GM19397 (cell line): ENCODE measurements at regions not wholly inside any gene's neighbourhood (a gene's known extent, or its start where the extent isn't known, plus 50 kb on each side); places are given as distances from the start of the nearest gene placed in this dataset.
"Not testable (repeated sequence)": the region's sequence is repeated elsewhere in the genome, so short reads cannot be mapped to it uniquely, and the experiment has no call there.

Source experiments
- ATAC-seq: cut with Tn5 transposase; IDR thresholded peaks from one replicate; pipeline ENCODE4 v1.9.1; 2021; ENCODE audit warnings: mild to moderate bottlenecking, moderate library complexity; ENCODE audit not compliant: unreplicated experiment

DNA sequence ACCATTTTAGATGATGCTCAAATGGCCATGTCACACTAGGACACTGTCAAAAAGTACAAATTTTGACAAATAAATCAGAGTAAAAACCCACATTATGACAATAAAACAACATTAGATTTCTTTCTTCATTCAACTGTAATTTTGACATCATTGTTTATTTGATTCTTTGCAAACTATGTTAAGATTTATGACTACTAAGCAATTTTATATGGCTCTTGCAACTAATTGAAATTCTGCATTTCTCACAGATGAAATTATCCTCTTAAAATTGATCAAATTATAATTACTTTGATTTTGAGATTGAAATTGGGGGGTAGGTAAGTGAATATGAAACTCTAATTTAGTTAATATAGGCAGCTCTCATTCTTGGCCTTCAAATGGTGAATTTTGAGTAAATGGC, 59.8 kb downstream of the ATOH1 start:
- no peak for ATAC-seq

DNA sequence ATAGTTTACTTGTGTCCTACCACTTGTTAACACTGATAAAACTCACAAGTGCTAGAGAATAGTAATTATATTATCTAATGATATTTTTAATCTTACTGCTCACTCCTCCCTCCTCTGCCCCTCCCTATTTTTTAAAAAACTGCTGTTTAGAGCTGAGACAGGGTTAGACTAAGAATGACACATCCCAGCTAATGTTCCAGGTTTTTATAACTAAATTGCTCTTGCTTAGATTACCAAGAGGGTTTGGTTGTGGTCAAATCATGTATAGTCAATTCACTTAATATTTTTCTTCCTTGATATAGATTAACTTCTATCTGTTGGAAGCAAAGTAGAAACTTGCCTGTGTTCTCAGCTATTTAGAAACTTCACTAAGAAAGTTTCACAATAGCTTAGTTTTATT, 60.2 kb downstream of the ATOH1 start:
- no peak for ATAC-seq

DNA sequence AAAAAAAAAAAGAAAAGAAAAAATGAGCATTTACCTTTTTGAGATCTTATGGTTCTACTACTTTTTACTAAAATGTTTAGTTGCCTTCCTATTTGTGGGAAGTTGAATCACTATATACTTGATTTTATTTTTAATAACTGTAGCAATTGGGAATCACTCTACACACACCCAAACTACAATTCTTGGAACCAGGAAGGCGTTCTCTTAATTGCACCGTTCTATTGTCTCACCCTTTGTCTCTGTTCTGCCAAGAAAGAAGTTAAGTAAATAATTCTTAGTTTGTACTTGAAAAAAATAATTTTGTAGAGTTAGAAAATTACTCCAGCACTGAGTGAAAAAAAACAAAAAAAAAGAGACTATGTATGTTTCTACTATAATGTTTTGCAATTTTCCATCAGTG, 62.7 kb downstream of the ATOH1 start:
- ATAC-seq, result no peak

DNA sequence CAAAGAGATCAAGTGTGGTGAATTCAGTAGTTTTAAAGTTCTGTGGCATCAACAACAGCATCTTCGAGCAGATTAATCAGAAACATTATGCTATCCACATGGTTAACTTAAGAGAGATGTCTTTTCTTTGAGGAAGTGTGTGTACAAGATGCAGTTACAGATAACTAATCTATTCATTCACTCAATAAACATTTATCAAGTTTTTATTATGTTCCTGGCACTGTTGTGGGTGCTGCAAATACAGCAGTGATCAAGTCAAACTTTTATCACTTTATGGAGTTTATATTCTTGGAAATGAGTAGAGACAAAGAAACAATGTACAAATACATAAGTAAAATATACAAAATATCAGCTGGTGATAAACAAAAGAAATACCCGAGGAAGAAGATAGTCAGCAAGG, 66.4 kb downstream of the ATOH1 start:
- no peak for ATAC-seq

DNA sequence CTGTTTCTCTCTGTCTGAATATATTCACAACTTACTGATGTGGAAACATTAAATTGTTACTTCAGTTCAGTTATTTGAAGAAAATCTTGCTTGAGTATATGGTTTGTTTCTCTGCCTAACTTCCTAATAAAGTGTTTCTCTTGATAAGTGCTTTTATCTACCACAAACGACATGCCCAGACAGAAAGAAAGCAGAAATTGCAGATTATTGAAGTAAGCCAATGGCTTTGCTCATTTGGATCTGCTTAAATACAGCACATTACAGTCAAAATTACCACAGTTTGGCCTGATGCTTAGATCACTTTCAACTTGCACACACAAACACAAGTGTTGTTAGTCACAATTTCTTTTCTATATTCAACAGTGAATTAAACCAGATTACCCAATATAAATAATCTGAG, 68.0 kb downstream of the ATOH1 start:
- ATAC-seq, result no peak

DNA sequence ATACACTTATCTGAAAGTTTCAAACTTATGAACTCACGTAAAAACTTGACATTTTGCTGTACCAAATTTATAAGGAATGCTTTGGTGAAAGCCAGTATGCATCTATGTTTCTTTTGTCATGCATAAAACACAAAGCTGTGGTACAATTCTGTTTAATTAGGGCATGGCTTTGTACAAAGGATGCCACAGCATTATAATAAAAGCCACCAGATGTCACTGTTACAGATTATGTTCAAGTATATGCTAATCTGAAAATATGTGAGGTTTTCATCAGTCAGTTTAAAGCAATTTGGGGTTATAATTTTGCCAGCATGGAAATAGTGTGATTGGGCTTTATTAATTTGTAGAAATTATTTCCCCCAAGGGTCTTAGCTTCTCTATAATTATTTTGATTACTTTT, 69.0 kb downstream of the ATOH1 start:
- ATAC-seq, result no peak

DNA sequence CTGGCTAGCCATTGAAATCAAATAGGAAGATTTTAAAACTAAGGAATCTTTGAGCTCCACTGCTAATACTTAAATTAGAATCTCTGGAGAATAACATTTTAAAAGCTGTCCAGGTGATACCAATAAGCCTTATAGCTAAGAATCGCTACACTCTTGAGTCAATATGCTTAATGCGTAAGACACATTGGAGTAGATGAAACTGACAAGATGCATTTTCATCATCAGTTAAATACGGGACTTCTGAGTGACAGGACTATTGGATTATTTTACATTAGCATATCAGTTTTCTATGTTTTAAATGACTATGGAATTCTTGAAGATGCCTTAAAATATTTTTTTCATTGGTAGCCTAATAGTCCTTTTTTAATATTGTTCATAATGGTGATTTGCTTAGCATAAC, 80.2 kb downstream of the ATOH1 start:
- ATAC-seq, result no peak

DNA sequence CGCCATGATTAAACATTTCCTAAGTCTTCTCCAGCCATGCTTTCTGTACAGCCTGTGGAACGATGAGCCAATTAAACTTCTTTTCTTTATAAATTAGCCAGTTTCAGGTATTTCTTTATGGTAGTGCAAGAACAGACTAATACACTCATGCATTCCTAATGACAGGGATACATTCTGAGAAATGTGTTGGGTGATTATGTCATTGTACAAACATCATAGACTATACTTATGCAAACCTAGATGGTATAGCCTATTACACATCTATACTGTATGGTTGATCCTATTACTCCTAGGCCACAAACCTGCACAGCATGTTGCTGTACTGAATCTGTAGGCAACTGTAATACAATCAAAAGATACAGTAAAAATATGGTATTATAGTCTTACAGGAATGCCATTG, 83.1 kb downstream of the ATOH1 start:
- ATAC-seq, result no peak

DNA sequence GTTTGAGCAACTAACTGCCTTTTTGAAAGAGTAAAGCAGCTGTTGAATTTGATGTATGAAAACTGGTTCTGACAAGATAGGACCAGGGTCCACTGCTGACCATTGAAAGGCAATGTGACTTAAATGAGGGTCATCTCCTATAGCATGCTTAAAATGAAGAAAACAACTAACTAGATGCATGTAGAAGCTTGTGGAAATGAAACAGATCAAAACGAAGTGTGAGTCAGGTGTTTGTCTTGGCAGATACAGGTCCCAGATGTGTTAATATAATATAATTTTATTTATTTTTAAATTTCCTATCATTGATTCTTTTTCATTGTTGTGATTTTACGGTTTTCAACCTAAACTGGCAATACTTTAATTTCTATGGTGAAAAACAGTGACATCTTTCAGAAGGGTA, 83.6 kb downstream of the ATOH1 start:
- ATAC-seq, result no peak

DNA sequence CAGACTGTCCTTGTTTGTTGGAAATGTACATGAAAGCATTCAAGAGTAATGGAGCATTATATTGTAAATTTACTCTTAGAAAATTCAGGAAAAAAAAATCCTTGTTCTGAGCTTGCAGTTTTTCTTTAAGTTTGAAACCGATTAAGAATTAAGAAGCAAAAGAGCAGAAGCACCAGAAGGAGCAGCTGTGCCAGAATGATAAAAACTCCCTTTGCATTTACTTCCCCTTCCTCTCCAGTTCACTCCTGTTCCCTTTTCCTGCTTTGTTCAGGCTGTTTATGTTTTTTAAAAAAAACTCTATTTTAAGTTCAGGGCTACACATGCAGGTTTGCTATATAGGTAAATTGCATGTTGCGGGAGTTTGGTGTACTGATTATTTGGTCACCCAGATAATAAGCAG, 90.3 kb downstream of the ATOH1 start:
- ATAC-seq, result no peak

DNA sequence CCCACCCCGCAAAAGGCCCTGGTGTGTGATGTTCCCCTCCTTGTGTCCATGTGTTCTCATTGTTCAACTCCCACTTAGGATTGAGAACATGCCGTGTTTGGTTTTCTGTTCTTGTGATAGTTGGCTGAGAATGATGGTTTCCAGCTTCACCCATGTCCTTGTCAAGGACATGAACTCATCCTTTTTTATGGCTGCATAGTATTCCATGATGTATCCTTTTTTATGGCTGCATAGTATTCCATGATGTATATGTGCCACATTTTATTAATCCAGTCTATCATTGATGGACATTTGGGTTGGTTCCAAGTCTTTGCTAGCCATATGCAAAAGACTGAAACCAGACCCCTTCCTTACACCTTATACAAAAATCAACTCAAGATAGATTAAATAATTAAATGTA, 95.0 kb downstream of the ATOH1 start:
- not testable (repeated sequence) for ATAC-seq

DNA sequence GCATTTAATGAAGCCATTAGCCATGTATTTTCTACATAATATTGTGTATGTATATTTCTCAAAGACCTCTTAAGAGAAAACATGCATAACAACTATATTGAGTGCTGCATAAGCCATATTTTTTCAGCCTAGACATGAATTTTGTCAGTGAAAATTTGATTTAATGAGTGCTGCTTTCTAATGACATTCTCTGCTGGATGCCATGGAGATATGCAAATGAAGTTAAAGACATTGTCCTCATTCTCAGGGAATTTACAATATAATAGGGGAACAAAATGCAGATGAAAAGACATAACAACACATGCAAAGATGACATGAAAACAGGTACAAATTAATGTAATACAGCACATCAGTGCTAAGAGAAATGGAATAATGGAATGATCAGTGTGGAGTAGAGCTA, 118.7 kb downstream of the ATOH1 start:
- no peak for ATAC-seq

DNA sequence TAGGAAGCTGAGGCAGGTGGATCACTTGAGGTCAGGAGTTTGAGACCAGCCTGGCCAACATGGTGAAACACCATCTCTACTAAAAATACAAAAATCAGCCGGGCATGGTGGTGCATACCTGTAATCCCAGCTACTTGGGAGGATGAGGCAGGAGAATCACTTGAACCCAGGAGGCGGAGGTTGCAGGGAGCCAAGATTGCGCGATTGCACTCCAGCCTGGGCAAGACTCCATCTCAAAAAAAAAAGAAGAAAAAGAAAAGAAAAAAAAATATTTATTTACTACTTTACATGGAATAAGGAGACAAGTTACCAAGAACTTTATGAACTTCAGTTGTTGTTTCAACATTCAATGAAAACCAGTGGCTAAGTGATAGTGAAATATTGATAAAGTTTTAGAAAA, 121.7 kb downstream of the ATOH1 start:
- ATAC-seq, result not testable (repeated sequence)

DNA sequence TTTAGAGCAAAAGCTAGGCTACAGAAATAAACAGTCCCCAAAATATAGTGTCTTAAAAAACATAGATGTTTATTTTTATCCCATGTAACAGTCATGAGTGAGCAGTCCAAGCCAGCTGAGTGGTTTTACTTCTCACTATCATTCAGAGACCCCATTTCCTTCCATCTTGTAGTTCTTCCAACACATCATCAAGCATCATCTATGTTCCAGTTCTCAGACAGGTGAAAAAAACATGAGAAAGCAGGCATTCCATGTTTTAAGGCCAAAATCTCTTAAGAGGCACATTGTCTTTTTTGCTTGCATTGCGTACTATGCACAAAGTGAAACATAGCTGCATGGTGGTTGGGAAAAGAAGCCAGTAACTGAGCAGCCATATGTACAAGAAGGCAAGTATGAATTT, 128.6 kb downstream of the ATOH1 start:
- ATAC-seq, result no peak

DNA sequence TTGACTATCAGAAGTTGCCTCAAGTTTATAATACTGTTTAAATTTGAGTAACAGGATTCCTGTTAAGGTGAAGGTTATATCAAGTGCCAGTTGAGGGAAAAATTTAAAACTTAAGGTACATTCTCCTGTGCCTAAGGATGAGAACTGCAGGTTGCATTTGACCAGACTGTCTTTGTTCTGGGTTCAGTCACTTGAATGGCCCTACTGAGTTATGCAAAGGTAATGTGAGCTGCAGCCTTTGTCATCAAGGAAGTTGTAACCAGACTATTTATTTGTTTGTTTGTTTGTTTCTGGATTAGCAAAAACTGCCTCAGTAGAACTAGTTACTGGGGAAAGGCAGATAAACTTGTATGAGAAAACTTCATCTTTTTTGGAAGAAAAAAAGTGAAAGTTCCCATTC, 131.9 kb downstream of the ATOH1 start:
- ATAC-seq, result no peak

DNA sequence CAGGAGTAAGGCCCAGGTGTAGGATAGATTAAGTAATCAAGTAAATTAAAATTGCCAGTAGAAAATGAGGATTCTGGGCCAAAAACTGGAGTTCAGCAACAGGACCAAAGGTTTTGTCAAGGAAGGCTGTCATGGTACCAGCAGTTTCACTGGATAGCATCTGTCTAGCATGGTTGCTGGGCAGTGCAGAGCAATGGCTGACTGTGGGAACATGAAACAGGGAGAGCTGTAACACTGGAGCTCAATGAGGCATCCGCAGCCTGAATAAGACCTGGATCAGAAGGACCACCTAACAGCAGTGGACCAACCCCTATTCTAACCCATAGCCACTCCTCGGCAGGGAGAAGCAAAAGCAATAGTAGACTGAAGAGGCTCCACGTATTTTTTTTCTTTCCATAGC, 132.4 kb downstream of the ATOH1 start:
- ATAC-seq, result no peak

DNA sequence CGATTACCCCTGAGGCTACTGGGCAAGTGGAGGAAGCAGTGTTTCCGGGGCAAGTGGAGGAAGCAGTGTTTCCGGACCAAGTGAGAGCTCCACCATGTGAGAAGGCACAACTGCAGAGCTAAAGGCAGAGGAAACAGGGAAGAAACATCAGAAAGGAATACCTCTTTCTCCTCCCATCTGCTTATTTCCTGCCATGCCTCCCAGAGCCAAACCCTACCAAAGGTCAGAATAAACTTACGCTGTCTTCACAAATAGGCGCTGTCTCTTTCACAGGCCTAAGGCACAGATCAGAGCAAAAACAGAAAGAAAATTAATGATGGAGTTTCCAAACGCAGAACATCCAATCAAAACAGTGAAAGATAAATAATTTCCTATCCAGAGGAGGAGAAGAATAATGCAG, 153.0 kb downstream of the ATOH1 start:
- ATAC-seq, result no peak

DNA sequence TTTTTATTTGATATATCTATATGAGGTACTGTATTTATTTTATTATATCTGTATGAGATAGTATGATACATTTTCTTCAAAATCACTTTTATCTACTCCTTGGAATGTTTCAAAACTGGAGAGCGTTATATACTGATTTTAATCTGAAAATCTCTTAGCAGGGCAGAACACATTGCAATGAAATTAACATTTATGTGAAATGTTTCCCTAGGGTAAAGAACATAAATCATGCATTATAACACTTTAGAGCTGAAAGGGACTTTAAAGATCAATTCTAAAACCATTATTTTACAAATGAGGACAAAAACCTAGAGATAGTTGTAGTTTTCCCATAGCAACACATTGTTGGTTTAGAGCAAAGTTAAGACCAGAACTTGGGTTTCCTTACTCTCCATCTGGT, 153.7 kb downstream of the ATOH1 start:
- ATAC-seq, result no peak

DNA sequence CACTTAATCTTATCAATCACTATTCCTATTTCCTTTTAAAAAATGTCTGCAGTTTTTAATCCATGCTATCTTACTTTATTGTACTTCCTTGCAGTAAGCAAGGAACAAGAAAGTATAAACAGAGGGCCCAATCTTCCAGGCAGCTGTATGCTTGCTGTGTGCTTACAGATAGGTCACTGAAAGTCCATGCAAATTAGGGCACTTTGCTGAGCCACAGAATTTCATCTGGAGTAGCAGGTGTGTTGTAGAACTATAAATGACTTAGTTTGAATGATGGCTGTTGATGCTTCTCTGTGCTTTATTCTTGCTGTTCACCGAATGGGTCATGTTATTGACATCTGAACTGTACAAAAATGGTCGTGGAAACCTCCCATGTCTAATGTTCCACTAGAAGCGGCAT, 154.6 kb downstream of the ATOH1 start:
- peak; percentile 99 for ATAC-seq

DNA sequence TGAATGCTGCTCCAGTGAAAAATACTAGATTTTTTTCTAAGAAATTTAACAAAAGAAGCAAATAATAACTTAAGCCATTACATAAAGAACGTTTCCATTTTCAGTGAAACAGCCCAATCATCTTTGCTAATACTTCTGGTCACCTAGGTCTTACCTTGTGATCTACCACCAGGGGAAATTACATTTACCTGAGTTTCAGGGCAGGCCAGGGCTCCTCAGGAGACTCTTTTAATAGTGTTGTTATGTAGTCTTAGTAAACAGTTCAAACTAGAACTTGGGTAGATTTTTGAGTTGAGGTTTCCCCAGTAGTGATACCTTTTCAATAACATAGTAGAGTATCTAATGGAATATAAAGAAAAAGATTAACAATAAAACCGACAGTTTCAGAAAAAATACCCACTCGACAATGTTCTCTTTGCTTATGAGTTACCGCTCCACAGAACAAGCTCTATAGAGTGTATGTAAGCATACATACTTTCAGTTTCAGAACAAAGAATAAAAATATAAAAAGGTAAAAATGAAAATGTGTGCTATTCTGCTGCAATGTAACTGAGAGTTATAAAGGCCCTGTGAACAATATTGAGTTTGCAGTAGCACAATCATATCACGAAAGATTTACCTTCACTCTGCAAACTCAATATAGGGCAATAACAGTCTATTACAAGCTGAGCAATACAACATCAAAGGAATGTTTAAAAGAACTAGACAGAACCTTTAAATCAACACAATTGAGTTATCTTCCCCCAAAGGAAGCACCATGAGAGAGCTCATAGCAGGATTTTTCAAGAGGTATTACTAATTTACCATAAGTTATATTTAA, 165.8 kb downstream of the ATOH1 start:
- ATAC-seq, result no peak

DNA sequence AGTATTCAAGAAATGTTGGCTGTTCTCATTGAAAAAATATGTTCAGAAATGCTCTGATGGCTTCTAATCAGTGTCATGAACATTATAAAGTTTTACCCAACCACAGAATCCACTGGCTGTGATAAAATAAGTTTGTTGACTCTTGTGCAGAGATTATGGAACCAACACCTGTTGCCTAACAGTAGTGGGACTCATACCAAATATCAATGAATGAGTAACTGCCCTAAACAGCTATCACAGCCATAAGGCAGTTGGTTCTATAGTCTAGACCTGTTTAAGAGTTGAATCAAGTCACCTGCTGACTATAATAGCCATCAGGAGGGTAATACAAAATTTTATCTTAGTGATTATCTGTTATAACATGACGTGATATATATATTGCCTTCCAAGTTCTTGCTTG, 168.3 kb downstream of the ATOH1 start:
- no peak for ATAC-seq

DNA sequence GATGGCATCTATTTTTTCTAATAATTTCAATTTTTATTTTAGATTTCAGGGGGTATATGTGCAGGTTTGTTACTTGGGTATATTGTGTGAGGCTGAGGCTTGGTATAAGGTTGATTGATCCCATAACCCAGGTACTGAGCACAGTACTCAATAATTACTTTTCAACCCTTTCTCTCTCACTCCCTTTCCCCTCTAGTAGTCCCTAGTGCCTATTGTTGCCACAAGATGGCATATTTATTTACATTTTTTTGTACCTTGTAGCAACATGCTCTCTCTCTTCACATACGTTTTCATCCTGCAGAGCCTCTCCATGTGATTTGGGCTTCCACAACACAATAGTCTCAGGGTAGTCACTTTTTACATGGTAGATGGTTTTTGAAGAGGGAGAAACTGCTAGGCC, 172.0 kb downstream of the ATOH1 start:
- no peak for ATAC-seq

DNA sequence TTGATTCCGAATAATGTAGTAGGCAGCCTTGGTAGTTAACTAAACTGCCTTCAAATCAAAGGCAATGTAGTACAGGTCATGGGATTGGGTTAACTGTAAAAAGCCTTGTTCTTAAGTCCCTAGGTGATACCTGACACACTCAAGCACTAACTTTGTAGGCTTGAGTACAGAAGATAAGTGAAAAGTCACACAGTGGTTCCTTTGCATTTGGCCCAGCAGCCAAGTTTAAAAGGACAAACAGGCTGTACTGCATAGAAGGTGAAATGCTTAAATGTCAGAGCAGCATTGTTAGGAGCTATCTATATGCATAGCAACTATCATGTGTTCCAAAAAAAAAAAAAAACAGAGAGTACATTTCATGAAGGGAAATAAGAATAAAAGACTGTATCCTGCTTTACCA, 178.4 kb downstream of the ATOH1 start:
- no peak for ATAC-seq
